GM18858 (cell line): ENCODE measurements at regions not wholly inside any gene's neighbourhood (a gene's known extent, or its start where the extent isn't known, plus 50 kb on each side); places are given as distances from the start of the nearest gene placed in this dataset.
"Not testable (repeated sequence)": the region's sequence is repeated elsewhere in the genome, so short reads cannot be mapped to it uniquely, and the experiment has no call there.

ENCODE experiments used
- ATAC-seq: cut with Tn5 transposase; IDR thresholded peaks from one replicate; pipeline ENCODE4 v1.9.1; 2021; ENCODE audit not compliant: unreplicated experiment

GRCh38 chr1:223992456-223993246 is 121.3 kb upstream of the FBXO28 start:
- peak; percentile 99 for ATAC-seq

DNA sequence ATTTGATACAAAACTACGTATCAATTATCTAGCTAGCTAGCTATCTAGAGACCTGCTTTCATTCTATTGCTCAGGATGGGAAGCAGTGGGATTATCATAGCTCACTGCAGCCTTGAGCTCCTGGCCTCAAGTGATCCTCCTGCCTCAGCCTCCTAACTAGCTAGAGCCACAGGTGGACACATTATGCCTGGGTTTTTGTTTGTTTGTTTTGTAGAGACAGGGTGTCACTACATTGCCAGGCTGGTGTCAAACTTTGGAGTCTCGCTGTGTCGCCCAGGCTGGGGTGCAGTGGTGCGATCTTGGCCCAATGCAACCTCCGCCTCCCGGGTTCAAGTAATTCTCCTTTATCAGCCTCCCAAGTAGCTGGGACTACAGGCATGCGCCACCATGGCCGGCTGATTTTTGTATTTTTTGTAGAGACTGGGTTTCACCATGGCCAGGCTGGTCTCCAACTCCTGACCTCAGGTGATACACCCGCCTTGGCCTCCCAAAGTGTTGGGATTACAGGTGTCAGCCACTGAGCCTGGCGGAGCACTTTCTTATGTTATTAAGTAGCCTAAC is 122.5 kb upstream of the FBXO28 start:
- not testable (repeated sequence) for ATAC-seq

DNA sequence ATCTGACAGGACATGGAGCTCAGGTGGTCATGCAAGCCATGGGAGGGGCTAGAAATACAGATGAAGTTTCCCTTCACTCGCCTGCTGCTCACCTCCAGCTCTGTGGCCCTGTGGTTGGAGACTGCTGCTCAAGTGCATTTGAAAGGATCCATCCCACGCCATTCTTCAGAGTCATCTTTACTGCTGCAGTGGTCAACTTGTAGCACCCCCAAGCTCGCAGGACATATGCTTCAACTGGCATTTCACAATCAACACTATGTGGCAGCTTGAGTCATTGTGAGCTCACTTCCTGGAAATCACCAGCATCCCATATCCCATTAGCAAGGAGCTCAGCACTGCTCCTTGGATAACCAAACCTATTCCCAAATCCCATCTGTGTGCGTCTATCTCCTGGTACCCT is 116.2 kb upstream of the TP53BP2 start:
- ATAC-seq, result not testable (repeated sequence)

DNA sequence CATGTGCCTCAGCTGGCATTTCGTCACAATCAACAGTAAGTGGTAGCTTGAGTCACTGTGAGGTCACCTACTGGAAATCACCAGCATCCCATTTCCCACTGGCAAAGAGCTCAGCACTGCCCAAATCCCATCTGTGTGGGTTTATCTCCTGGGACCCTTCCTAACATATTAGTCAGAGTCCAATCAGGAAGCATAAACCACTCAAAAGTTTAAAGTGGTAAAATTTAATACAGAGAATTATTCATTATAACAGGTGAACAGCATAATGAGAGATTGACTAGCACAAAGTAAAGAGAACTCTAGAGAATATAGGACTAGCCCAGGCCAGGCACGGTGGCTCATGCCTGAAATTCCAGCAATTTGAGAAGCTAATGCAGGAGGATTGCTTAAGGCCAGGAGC is 107.1 kb upstream of the TP53BP2 start:
- ATAC-seq, result not testable (repeated sequence)

DNA sequence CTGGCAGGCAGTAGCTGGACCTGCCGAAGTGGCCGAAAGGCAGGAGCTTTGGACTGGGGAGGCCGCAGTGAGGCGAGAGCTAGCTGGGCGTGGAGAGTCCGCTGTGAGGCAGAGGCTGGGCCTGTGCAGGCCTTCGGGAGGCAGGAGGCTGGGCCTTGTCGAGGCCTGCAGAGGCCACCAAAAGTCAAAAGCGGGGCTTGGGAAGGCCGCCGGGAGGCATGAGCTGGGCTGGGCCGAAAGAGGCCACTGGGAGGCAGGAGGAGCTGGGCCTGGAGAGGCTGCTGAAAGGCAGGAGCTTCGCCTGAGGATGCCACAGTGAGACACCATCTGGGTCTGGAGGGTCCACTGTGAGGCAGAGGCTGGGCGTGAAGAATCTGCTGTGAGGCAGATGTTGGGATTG is 105.8 kb upstream of the TP53BP2 start:
- ATAC-seq, result not testable (repeated sequence)

DNA sequence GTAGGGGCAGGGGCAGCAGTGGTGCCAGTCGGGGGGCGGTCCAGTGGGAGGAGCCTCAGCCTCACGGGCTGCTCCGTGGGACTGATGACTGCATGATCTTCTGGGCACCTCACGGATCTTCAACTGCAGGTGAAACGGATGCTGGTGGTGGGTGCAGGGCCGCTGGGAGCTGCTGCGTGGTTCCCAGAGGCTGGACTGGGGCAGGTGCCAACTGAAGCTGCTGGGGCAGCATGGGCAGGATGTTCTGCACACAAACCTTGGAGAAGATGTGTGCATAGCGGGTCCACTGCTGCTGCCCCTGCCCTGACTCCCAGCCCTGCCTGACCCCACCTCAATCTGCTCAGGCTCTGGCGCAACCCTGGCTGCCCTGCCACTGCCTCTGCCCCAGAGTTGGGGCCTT is 104.2 kb upstream of the TP53BP2 start:
- ATAC-seq, result not testable (repeated sequence)

DNA sequence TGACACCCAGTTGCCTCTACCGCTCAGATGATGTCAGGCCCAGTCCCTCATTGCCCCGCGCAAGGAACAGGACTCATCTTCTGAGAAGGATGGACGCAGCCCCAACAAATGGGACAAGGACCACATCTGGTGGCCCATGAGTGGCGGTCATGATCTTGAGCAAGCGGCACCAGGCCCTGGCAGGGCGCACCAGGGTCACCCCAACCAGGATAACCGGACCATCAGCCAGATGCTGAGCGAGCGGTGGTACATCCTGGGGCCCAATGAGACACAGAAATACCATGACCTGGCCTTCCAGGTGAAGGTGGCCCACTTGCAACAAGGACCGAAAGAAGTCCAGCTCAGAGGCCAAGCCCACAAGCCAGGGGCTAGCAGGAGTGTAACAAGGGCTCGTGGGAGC is 102.3 kb upstream of the TP53BP2 start:
- ATAC-seq, result not testable (repeated sequence)

DNA sequence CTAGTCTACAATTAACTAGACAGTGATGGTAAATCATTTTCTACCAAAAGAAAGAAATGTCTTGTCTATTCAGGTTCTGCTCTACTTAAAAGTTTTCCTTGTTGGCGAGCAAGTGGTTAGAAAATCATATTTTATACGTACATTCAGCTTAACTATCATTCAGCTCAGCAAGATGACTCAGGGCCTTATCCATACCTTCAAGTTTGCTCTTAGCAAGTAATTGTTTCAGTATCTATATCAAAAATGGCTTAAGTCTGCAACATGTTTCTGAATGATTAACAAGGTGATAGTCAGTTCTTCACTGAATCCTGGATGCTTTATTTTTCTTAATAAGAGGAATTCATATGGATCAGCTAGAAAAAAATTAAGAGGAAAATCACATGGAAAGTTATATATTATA is 90.8 kb upstream of the TP53BP2 start:
- ATAC-seq, result not testable (repeated sequence)

DNA sequence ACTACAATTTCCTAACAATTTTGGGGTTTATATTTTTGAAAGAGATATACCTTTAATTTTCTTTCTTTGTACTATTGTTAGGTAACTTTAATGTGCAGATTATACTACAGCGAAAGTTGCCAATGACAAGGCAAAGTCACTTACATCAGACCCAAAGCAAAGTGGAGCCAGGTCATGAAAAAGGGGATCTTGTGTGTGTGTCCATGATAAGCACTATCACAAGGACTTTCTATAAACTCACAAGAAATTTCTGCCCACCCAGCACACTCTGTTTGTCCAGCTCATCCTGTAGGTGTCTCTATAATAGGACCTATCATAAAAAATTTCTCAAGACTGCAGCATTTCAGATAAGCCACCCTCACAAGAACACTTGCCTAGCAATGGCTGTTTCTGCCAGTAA is 85.7 kb upstream of the TP53BP2 start:
- ATAC-seq, result not testable (repeated sequence)

- not testable (repeated sequence) for ATAC-seq
These were observed 75.1 kb upstream of the TP53BP2 start for GRCh38 chr1:223920805-223921204.

- not testable (repeated sequence) for ATAC-seq
These were observed 69.7 kb upstream of the TP53BP2 start for GRCh38 chr1:223915476-223915875.

GRCh38 chr1:223913715-223914114 is 68.0 kb upstream of the TP53BP2 start:
- not testable (repeated sequence) for ATAC-seq

DNA sequence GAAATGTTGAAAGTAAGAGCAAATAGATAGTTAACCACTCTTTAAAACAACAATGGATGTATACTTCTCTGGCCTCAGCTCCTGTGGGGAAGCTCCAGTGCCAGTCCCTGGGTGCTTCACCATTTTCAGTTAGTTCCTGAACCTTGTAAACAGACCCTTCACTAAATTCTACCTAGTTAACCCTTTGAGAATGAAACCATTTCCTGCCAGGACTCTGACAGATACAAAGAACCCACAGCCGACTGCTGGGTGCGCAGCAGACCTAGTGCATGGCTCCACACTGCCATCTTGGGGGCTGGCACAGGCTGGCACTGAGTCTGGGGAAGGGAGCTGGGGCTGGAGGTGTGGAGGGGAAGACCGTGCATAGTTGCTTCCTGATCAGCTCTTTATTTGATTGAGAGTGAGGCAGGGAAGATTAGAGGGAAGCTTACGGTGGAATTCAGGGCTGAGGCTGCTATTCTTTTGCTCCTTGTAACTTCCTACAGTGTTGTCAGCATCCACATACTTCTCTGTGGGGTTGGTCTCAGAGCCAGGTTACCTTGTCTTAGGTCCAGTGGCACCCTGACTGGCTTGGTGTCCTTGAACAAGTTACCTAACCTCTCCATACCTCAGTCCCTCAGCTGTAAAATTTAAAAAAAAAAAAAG is 62.3 kb upstream of the TP53BP2 start:
- not testable (repeated sequence) for ATAC-seq

DNA sequence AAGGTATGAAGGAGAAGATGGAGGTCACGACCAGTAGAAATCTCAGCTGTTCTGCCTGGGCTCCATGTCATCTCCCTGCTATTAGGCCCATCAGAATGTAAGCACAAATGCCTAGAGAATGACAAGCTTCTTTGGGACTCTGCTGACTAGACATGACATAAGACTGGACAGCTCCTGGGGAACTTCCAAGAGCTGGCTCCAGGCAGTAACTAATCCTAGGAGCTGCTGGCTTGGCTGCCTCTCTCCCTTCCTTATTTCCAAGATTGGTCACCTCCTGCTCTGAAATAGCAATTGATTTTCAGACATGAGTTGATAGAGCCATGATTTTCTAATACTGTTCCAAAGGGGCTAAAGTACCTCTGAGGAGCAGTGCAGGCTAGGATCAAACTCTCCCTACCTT is 57.5 kb upstream of the TP53BP2 start:
- ATAC-seq, result not testable (repeated sequence)

- ATAC-seq, result not testable (repeated sequence)
These were observed 54.0 kb upstream of the TP53BP2 start for GRCh38 chr1:223899775-223900174.

DNA sequence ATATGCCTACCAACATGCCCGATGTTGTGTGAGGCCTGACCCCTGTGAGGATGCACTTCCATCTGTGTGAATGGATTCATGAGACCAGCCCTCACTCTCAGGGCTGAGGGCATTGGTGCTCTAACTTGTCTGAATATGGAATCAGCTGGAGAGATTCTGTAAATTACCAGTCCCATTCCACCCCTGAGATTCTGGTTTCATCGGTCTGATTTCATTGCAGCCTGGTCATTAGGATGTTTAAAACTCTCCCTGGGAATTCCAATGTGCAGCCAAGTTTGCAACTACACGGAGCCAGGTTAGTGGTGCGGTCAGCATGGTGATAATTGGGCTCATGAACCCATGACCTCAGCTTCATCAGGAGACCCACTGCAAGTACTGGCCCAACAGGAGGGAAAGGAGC is 51.4 kb upstream of the TP53BP2 start:
- ATAC-seq, result not testable (repeated sequence)

- not testable (repeated sequence) for ATAC-seq
These were observed 50.2 kb upstream of the TP53BP2 start for GRCh38 chr1:223895950-223896349.
